NCI-H446 treated with DMSO at 0.1 percent for 48 hours (cell line): ENCODE measurements at regions not wholly inside any gene's neighbourhood (a gene's known extent, or its start where the extent isn't known, plus 50 kb on each side); places are given as distances from the start of the nearest gene placed in this dataset.

Experiments used
- DNase-seq: peaks from one replicate; lab custom pipeline; 2025; lab: John Stamatoyannopoulos, UW

GRCh38 chr18:61756244-61756643 is 136.6 kb downstream of the RNF152 start:
- no peak for DNase-seq

DNA sequence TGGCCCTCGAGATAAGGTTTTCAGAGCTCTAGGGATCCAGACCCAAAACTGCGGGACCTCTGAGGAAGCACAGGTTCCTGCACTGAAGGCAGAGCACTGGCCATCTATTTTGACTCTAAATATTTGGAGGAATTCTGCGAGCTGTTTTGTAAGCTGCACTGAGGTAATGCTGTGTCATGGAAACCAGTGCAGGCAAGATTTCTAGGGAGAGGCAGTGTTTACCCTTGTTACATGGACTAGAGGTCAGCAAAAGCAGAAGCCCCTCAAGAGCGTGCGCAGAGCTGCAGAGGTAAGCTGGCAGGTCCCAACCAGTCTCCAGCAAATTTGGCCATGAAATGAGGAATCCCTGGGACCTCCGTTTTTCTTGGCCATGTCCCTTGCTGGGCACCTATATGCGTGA is 137.3 kb downstream of the RNF152 start:
- no peak for DNase-seq

DNA sequence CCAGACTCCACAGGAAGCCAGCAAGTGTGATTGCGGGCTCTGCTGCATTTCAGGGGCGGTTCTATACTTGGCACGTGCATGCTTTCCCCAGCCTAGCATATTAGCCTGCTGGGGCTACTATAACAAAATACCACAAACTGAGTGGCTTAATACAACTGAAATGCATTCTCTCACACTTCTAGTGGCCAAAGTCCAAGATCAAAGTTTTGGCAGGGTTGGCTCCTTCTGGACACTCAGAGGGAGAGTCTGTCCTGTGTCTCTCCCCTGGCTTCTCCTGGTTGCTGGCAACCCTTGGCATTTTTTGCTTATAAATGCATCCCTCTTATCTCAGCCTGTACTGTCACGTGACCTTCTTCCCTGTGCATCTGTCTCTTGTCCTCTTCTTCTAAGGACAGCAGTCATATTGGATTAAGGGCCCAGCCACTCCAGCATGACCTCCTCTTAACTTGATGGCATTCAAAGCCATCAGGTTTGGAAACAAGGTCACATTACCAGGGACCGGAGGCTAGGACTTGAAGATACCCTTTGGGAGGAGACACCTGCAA is 138.7 kb downstream of the RNF152 start:
- no peak for DNase-seq

DNA sequence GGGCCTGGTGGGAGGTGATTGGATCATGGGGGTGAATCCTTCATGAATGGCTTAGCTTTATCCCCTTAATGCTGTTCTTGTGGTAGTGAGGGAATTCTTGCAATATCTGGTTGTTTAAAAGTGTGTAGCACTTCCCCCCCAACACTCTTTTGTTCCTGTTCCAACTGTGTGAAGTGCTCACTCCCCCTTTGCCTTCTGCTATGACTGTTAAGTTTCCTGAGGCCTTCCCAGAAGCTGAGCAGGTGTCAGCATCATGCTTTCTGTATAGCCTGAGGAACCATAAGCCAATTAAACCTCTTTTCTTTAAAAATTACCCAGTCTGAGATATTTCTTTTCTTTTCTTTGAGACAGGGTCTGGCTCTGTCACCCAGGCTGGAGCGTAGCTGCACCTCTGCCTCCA is 139.4 kb downstream of the RNF152 start:
- no peak for DNase-seq

GRCh38 chr18:61752973-61753372 is 139.8 kb downstream of the RNF152 start:
- no peak for DNase-seq

DNA sequence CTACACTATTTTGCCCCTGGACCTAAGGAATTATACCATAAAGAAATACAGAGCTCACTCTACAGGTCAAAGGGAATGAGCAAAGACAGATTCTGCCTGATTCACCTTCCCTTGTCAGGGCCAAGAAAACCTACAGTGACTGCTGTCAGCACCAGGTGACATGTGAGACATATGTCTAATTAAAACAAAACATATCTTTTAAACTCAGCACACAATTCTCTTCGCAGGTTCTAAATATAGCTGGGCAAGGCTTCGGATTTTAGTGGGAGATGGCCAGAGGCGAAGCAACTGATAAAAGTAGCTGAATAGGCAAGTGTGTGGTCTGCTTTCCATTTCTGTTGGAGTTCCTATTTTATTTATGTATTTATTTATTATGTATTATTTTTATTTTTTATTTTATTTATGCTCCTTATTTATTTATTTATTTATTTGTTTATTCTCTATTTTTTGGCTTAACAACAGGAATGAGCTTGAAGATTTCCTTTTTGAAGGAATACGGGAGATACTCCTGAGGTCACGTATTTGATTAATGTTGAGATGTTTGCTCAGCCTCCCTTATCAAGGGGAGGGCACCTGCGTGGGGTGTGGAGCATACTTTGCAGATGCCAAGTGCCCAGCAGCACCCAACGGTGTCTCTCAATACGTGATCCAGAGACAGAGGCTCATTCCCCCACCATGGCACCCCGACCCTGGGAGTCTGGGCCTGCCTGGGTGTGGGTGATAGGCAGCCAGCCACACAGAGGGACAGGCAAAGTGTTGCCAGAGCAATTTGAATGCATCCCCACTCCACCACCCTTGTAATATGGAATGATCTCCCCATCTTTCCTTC is 141.8 kb downstream of the RNF152 start:
- no peak for DNase-seq

DNA sequence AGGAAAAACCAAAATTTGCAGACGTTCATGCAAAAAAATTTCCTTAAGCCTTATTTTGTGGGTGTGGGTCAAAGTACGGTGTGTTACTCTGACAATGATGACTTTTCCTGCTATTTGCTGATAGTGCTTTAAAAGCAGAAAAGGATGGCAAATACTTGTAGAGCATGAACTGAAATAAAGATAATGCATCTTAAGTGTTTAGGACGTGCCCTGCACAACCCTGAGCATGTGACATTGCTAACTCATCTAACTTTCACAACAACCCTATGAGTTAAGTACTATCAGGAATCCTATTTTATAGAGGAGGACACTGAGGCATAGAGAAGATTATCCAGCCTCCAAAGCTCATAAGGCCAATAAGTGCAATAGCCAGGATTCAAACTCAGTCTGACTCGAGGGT is 143.3 kb downstream of the RNF152 start:
- DNase-seq = no peak

DNA sequence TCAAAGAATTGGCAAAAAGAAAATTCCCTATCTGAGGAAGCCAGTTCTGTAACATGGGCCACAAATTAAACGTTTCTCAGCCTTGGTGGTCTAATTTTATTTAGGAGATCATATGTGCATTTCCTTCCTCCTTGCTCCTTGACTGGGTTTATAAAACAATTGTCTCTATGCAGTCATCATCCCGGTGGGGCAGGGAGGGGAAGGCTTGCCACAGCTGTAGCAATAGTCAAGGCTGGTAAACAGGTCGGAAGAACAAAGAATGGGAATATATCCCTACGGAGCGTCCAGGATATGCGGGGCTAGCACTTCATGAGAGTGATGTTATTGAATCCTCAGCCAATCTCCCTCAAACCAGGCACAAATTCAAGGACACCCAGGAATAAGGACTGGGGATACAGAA is 143.8 kb downstream of the RNF152 start:
- DNase-seq = no peak

DNA sequence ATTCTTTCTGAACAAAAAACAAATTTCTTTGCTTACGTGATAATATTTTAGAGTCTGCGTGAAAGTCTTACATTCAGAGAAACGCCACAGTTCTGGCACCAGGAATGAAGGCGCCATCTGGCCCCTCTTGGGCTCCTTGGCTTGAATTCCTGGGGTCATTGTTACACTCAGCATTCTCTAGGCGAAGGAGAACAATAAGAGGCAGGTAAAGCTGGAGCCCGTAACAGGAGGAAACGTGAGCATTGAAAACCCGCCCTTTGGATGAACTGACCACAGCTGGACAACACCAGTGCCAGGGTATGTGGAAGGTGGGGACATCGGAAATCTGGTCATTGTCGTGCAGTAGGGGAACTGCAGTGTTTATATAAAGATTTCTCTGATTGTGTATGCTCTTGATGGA is 144.8 kb downstream of the RNF152 start:
- DNase-seq = peak; percentile 14

DNA sequence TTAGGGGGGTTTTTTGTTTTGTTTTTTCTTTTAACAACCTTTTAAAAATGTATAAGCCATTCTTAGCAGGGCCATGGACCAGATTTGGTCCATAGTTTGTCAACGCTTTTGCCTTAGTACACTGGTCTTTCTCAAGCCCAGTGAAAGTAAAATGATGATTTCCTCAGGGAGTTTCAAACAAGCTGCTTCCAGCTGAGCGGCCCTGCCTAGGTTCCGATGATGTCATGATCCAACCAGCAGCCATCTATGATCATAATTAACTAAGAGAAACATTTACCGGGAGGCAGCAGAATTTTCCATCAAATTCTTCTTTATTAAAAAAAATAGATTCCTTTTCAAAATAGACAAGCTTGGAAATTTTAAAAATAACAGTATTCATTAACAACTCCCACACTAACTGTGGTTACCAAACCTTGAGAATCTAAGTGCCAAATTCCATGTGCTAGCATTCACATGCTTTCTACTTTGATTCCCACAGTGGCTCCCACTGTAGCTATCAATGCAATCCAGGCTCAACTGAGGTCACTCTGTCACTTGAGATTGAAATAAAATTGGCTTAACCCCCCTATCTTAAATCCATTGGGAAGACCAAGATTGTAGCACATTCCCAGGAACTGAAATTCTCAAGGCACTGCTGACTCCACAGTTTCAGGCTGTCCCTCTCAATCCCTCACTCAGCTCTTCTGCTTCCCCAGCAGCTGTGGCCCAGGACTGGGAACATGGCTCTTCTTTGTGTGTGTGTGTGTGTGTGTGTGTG is 148.9 kb downstream of the RNF152 start:
- no peak for DNase-seq

- DNase-seq = no peak
These were observed 150.0 kb downstream of the RNF152 start for GRCh38 chr18:61742565-61743429.

DNA sequence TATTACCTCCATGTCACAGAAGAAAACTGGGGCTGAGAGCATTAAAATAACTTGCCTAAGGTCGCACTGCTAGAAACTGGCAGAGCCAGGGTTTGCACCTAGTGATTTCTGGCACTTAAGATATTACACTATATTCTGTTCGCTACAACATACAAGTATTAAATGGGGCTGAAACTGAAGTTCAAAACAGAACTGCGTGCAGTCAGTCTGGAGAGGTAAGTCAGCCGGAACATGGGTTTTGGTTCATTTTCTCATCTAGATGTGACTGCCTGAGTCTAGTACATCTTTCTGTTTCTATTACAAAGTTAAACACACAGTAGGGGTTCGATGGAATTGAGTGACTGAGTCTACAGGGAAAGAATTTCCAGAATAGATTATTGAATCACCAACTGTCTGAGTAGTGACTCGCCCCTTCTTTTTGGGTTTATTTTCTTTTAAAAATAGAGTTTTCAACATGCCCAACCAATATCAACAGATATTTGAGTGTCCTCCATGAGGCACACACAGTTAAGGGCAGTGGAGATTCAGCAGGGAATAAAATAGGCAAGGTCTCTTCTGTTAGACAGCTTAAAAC is 150.8 kb downstream of the RNF152 start:
- no peak for DNase-seq

GRCh38 chr18:61738488-61738887 is 154.3 kb downstream of the RNF152 start:
- DNase-seq = peak; percentile 57

DNA sequence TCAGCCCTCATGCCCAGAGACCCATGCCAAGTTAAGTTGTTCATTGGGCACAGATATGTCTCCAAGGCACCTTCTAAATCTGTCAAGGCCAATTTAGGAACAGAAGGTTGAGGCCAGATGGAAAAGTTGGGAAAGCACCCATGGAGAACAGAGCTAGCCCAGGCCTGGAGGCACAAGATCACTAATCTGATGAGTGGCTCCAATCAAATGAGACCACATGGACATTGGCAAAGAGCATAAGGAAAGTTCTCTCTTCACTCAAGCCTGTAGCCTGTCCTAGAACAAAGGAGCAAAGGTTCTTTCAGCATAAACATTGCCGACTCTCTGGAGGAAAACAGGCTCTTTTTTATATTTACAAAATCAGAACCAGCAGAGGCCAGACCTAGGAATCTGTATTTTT is 154.8 kb downstream of the RNF152 start:
- DNase-seq = peak; percentile 91

DNA sequence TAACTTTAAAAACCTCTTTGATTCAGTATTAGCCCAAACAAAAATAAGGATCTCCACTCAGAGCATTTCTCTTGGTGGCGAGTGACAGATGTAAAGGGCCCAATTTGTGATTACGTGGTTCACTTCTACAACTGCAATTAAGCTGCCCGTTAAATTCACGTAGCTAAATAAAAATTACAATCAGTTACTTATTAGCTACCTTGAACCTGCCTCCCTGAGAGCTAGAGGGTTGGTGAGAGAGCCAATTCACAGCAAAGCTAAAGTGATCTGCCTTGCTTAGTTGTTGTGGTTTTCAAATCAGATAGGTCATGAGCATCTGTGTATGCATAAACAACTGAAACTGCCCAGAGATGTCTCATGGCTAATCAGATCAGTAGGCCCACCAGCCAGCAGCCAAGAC is 156.7 kb downstream of the RNF152 start:
- no peak for DNase-seq

DNA sequence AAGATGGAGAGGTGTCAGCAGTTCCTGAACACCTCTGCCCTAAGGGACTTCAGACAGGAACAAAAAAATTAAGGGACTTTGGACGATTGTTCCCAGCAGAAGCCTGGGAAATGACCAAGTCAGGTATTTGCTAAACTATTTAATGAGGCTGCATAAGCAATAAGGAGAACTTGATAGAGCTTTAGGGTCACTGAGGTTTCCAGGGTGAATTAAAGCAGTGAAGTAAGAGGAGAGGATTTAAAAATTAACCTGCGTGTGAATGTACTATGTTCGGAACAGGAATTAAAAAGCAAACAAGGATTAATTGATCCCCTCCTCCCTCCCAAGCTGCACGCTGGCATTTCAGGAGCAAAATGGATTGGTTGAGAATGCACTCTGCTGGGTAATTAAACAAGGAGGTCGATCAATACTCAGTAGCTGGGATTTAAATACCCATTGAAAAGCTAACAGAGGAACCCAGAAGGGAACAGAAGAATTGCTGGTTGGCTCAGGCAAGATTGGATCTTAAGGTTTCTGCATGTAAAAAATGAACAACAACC is 157.2 kb downstream of the RNF152 start:
- no peak for DNase-seq

DNA sequence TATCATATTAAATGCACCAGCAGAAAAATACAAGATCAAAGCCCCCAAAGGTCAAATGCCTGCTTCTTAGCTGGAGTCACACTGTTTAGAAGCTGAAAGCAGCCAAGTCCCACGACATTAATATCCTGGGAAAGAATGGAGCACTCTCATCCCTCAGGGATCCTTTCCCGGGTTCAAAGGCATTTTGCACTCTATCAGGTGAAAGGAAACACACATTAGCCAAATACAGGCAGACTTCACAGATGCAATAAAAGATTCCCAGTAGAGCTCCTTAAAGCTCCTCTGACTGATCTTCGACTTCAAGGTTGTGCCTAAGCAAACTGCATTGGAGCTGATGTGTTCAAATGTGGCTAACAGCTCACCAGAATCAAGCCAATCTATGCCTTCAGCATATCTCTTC is 158.4 kb downstream of the RNF152 start:
- DNase-seq = no peak

GRCh38 chr18:61732854-61733253 is 160.0 kb downstream of the RNF152 start:
- no peak for DNase-seq

GRCh38 chr18:61731693-61732376 is 161.0 kb downstream of the RNF152 start:
- DNase-seq = peak; percentile 76

- peak; percentile 39 for DNase-seq
These were observed 161.6 kb downstream of the RNF152 start for GRCh38 chr18:61731178-61731577.

DNA sequence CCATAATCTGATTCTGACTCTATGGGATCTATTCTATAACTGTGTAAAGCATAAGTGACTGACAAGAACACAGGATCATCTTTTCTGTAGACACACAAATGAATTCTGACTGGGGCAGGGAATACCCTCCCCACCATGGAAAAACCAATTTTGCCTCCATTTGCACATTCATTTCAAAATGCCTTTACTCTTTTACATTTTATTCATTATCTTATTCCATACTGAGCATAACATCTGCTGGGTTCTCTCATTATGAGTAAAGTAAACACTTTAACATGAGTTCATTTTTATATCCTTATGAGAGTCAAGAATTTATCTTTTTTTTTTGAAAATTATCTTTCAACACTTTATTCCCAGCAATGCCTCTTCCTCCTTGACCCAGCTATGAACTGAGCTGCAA is 163.5 kb downstream of the RNF152 start:
- no peak for DNase-seq
